Stimulated activated memory B cell treated with anti-CD40 and anti-IgM and Interleukin-4, amounts not matched to agents 10 μg/mL and 1 μg/mL and 100 μg/mL, for 72 hours (primary cell): ENCODE measurements at regions not wholly inside any gene's neighbourhood (a gene's known extent, or its start where the extent isn't known, plus 50 kb on each side); places are given as distances from the start of the nearest gene placed in this dataset.
A peak's percentile ranks its signal among the peaks of the same experiment; 100 is the strongest.

Experiments used
- ATAC-seq: fragments of 150-1000 bp; cut with Tn5 transposase; 2 replicates; pipeline ENCODE4 v1.10.0; 2021
- H3K27ac Mint-ChIP-seq: one replicate; pipeline ENCODE4 v1.8.0; 2022; ENCODE audit warnings: mild to moderate bottlenecking, mixed read lengths
- H3K27me3 Mint-ChIP-seq: one replicate; pipeline ENCODE4 v1.8.0; 2022; ENCODE audit warnings: mixed read lengths
- H3K36me3 Mint-ChIP-seq: one replicate; pipeline ENCODE4 v1.8.0; 2022; ENCODE audit warnings: mixed read lengths
- H3K4me1 Mint-ChIP-seq: one replicate; pipeline ENCODE4 v1.8.0; 2022; ENCODE audit warnings: mixed read lengths
- H3K4me3 Mint-ChIP-seq: one replicate; pipeline ENCODE4 v1.8.0; 2022; ENCODE audit warnings: mild to moderate bottlenecking, moderate library complexity, mixed read lengths
- H3K9me3 Mint-ChIP-seq: one replicate; pipeline ENCODE4 v1.8.0; 2022; ENCODE audit warnings: mixed read lengths

DNA sequence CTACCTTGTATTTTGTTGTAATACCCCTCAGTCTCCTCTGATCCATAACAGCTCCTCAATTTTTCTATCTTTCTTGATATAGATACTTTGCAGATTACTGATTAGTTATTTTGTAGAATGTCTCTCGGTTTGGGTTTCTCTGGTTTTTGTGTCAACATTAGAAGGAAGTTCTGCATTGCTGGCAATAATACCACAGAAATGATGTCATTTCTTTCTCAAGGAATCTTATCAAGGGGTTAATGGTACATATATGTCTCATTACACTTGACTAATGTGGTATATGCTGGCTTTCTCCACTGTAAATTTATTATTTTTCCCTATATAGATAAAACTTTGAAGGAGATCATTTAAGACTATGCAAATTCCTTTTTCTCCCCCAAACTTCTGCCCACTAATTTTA is 183.6 kb upstream of the DKK2 start:
- Mint-ChIP-seq H3K4me1 (no peaks in the 10 kb centered on the region), H3K27me3 (no peaks in the 10 kb centered on the region), H3K36me3 (no peaks in the 10 kb centered on the region), H3K4me3 (no peak overlapping the region), H3K27ac (no peak overlapping the region), H3K9me3 (no peaks in the 10 kb centered on the region)
- no peak for ATAC-seq

DNA sequence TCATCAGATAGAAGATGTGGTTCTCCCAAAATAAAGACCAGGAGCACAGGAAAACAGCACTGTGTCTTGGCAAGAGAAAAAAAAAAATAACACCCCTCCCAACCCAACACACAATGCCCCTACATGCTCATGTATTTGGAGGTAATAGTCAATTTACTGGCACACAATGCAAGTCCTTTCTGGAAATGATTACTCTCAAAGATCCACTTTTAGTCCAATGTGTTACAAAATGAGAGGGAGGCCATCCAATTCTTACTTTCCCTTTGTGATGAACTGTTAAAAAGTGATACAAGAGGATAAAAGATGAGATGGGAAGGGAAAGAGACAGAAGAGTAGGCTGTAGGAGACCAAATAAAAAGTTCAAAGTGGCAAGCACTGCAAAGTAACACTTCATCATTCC is 180.3 kb upstream of the DKK2 start:
- no peak for ATAC-seq
- no peaks in the 10 kb centered on the region for H3K27me3 Mint-ChIP-seq
- no peaks in the 10 kb centered on the region for H3K36me3 Mint-ChIP-seq
- H3K4me1 Mint-ChIP-seq: no peaks in the 10 kb centered on the region
- no peak overlapping the region for H3K4me3 Mint-ChIP-seq
- H3K9me3 Mint-ChIP-seq: no peaks in the 10 kb centered on the region
- no peak overlapping the region for H3K27ac Mint-ChIP-seq

DNA sequence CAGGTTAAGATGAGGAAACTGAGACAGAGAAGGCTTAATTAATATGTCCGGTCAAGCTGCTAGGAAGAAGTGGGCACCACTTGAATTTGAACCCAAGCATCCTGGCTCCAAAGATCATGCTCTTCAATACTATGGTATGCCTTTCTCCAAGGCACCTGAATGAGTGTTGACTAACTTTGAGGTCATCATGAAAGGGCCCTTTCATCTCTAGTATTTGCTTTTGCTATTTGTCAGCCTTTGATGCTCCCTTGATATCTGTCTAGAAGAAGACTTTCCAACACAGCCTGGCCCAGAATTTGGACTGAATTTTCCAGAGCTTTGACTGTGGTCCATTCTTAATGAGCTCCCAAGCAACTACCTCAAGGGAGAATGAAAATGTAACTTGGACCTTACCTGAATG is 179.1 kb upstream of the DKK2 start:
- Mint-ChIP-seq H3K9me3 (no peaks in the 10 kb centered on the region), H3K4me3 (no peak overlapping the region), H3K36me3 (no peaks in the 10 kb centered on the region), H3K4me1 (no peaks in the 10 kb centered on the region), H3K27me3 (no peaks in the 10 kb centered on the region), H3K27ac (no peak overlapping the region)
- no peak for ATAC-seq

DNA sequence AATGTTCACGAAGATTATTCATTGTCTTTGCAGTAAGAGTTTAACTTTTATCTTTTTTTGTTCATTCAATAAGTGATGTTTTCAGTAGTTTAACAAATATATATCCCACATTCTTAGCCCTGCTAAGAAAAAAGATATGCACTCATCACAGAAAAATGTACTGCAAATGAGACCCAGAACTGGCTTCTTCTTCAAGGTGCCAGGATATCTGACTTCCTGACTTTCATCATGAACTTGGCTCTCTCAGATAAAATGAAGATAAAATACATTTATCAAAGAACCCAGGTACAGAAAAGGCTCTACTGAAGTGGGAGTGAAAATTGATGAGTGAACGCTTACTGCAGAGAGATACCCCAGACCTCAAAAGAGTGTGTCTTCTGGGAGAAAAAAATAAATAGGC is 177.8 kb upstream of the DKK2 start:
- ATAC-seq: no peak
- Mint-ChIP-seq H3K4me1 (no peaks in the 10 kb centered on the region), H3K9me3 (no peaks in the 10 kb centered on the region), H3K4me3 (no peak overlapping the region), H3K27me3 (no peaks in the 10 kb centered on the region), H3K27ac (no peak overlapping the region), H3K36me3 (no peaks in the 10 kb centered on the region)

DNA sequence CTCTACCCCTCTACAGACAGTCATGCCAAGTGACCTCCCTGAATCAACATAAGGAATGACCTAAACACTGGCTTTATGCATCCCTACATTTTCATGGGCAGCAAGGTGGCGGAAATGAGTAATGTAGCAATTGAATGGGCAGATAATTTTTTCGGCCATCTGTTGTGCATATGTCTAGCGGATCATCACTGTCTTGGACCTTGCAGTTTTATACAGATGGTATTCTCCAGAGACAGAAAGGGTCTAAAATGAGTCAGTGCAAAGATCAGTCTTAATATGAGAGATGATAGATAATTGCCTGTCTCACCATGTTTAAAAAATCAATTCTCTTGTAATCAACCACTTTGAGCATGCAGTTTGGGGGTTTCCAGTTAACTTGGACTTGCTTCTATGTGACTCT is 177.3 kb upstream of the DKK2 start:
- no peak for ATAC-seq
- Mint-ChIP-seq H3K27ac (no peak overlapping the region), H3K9me3 (no peaks in the 10 kb centered on the region), H3K4me1 (no peaks in the 10 kb centered on the region), H3K4me3 (no peak overlapping the region), H3K36me3 (no peaks in the 10 kb centered on the region), H3K27me3 (no peaks in the 10 kb centered on the region)

DNA sequence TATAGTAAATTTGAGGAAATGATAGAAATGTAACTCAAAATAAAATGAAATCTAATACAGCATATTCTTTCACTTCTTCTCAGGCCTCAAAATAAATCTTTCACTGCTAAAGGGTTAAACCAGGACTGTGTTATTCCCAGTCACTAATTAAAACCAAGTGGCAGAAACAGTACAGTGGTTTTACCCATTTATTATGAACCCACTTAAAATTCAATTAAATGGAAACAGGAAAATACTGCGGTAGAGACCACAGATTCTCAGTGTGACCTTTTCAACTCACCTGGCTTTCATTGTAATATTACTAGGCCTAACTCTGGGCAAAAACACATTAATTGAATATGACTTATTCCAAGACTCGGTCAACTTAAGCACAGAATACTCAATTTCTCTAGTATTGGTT is 176.5 kb upstream of the DKK2 start:
- no peaks in the 10 kb centered on the region for H3K9me3 Mint-ChIP-seq
- H3K4me1 Mint-ChIP-seq: no peaks in the 10 kb centered on the region
- no peak overlapping the region for H3K27ac Mint-ChIP-seq
- no peaks in the 10 kb centered on the region for H3K27me3 Mint-ChIP-seq
- no peak for ATAC-seq
- no peaks in the 10 kb centered on the region for H3K36me3 Mint-ChIP-seq
- no peak overlapping the region for H3K4me3 Mint-ChIP-seq

DNA sequence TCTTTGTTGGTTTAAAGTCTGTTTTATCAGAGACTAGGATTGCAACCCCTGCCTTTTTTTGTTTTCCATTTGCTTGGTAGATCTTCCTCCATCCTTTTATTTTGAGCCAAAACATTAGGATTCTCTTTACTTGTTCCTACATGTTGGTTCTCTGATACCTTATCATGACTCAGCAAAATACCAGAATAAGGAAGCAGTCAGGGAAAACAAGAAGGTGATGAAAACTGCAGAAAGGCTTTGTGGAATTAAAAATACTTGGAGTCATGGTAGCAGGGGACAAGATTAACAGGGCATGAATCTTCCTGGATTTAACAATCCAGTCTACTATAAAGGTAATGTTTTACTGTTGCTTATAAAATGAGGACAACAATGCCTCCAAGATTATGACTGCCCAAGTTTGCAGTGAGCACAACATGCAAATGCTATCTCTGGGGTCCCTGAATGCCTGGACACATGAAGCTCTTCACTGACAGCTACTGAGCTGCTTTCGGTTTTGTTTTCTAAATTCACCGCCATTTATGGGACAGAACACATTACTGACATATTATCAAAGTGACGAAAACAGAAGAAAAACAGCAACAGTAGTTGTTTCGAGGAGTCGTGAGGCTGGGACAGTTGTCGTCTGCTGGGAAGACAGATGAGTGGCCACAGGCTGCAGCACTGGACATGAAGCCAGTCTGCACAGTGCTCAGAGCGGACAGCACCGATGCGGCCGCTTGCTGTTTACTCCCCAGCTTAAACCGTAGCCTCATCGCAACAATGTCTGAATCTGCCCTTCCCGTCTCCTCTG is 174.5 kb upstream of the DKK2 start:
- Mint-ChIP-seq H3K27ac (no peak overlapping the region), H3K4me1 (no peaks in the 10 kb centered on the region), H3K27me3 (no peaks in the 10 kb centered on the region), H3K36me3 (no peaks in the 10 kb centered on the region), H3K9me3 (no peaks in the 10 kb centered on the region), H3K4me3 (no peak overlapping the region)
- no peak for ATAC-seq

DNA sequence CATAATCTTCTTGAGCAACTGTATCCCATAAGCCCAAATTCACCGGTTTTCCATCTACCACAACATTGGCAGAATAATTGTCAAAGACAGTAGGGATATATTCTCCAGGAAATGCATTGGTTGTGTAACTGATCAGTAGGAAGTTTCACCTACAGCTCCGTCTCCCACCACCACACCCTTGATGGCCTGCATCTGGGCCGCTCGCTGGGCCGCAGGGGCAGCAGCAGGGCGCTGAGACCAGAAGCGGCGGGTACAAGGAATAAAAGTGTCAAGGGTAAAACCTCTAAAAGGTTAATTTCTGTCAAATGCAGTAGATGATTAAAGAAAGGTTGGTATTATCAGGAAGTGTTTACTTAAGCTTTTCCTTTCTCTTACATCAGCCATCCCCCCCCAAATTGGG is 167.6 kb upstream of the DKK2 start:
- no peaks in the 10 kb centered on the region for H3K27me3 Mint-ChIP-seq
- ATAC-seq: no peak
- no peaks in the 10 kb centered on the region for H3K4me1 Mint-ChIP-seq
- no peak overlapping the region for H3K27ac Mint-ChIP-seq
- H3K4me3 Mint-ChIP-seq: no peak overlapping the region
- H3K9me3 Mint-ChIP-seq: no peaks in the 10 kb centered on the region
- no peaks in the 10 kb centered on the region for H3K36me3 Mint-ChIP-seq

DNA sequence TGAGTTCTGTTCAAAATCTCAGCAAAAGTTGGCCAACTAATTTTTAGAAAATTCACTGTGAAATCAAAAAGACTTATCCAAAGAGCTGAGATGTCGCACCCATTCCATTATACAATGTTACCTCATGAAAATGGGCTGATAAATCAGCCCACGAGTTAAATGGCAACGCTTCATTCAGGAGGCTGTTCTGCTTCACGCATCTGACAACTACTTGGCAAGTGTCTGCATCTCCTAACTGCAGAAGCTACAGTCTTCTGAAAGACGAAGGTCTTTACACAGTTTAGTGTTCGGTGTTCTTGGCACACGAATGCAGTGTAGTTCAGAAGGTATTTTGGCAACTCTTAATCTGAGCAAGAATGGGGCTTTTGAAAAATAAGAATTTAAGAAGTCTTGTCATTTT is 166.6 kb upstream of the DKK2 start:
- Mint-ChIP-seq H3K27ac (no peak overlapping the region), H3K36me3 (no peaks in the 10 kb centered on the region), H3K27me3 (no peaks in the 10 kb centered on the region)

DNA sequence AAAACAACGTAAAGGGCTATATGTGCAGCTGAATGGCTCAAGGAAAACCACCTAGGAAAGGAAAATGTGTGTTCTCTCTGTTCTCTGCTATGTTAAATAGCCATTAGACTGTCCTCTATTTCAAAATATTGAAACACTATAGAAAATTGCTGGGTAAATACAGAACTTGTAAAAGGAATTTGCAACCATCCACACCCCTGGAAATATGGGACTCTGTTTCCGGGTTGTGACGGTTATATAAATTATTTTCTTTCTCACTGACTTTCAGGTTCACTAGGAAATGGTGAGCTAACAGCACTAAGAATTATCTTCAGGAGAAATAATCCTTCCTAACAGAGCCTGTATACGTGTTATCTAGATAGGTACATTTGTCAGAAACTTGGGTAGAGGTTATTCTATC is 161.0 kb upstream of the DKK2 start:
- Mint-ChIP-seq H3K27me3 (no peaks in the 10 kb centered on the region), H3K9me3 (no peaks in the 10 kb centered on the region), H3K36me3 (no peaks in the 10 kb centered on the region), H3K27ac (no peak overlapping the region), H3K4me3 (no peak overlapping the region), H3K4me1 (no peaks in the 10 kb centered on the region)
- ATAC-seq: no peak

More for the DNA sequence above, 166.6 kb upstream of the DKK2 start:
- Mint-ChIP-seq H3K4me1 (no peaks in the 10 kb centered on the region), H3K4me3 (no peak overlapping the region), H3K9me3 (no peaks in the 10 kb centered on the region)
- ATAC-seq: no peak

DNA sequence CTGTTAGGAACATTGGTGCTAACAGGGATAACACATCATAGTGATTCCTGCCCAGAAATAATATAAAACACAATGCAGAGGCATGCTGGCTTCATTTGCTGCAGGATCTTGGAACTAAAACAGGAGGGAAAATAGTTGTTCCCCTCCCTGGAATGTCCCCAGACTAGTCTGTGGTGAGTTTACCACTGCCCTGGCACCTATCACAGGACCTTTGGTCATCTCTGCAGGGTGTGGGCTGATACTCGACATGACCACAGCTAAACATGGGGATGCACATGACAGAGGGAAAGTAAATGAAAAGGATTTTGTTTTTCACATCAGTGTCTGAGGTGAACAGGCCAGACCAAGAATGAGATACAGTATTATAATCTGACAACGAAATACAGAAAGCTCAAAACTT is 160.2 kb upstream of the DKK2 start:
- Mint-ChIP-seq H3K9me3 (no peaks in the 10 kb centered on the region), H3K4me3 (no peak overlapping the region), H3K27ac (no peak overlapping the region), H3K36me3 (no peaks in the 10 kb centered on the region), H3K4me1 (no peaks in the 10 kb centered on the region), H3K27me3 (no peaks in the 10 kb centered on the region)
- no peak for ATAC-seq

DNA sequence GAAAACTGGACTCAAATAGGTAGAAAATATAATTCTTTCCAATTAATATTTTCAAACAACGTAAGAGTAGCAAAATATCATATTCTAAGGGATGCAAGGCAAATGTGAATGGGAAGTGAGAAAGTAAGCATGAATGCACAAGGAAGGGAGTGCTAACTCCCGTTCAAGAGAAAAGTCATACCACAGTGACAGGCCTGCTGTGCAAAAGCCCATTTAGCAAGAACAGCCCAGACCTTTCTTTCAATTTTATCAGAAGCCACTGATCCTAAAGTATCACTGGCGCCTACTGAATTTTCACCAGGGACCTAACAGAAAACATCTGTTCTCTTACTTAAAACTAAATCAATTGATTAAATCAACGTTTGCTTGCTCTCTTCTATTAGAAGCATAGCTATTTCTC is 157.9 kb upstream of the DKK2 start:
- H3K4me3 Mint-ChIP-seq: no peak overlapping the region
- no peaks in the 10 kb centered on the region for H3K27me3 Mint-ChIP-seq
- no peak for ATAC-seq
- no peaks in the 10 kb centered on the region for H3K9me3 Mint-ChIP-seq
- no peaks in the 10 kb centered on the region for H3K36me3 Mint-ChIP-seq
- no peak overlapping the region for H3K27ac Mint-ChIP-seq
- no peaks in the 10 kb centered on the region for H3K4me1 Mint-ChIP-seq

DNA sequence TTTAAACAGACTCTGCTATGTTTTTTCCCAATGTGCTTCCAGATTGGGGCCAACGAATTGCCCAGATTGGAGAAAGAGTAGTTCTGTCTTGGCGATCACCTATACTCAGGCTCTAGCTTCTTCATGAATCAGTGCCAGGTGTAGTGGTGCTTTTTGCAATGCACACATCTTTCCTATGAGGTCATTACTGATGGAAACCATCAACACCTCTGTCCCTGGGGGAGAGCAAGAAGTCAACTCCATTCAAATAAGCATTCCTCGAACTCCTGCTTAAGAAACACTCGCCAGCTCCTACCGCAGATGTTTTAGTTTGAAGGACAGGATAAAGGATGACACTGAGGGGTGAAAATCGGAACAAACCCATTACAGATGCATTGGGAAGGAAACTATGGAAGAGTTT is 156.5 kb upstream of the DKK2 start:
- H3K27ac Mint-ChIP-seq: no peak overlapping the region
- H3K4me3 Mint-ChIP-seq: no peak overlapping the region
- H3K4me1 Mint-ChIP-seq: no peaks in the 10 kb centered on the region
- ATAC-seq: no peak
- no peaks in the 10 kb centered on the region for H3K27me3 Mint-ChIP-seq
- no peaks in the 10 kb centered on the region for H3K36me3 Mint-ChIP-seq
- H3K9me3 Mint-ChIP-seq: no peaks in the 10 kb centered on the region

DNA sequence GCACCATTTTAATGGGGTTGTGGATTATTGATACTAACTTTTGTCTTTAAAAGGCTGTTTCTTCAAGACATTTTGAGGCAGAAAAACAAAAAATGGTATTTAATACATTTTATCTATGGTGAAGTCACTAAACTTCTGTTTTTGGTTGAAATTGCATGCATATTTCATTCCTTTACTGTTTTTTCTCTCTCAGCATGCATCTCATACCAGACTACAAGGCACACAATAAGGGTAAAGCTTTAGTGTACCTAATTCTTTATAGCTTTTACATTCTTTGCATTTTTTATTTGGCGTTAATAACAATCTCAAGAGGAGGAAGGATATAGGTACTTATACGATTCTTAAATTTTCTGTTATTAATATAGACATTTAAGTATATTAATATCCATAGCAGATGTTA is 151.0 kb upstream of the DKK2 start:
- Mint-ChIP-seq H3K27me3 (no peaks in the 10 kb centered on the region), H3K9me3 (no peaks in the 10 kb centered on the region), H3K27ac (no peak overlapping the region), H3K4me1 (no peaks in the 10 kb centered on the region), H3K4me3 (no peak overlapping the region), H3K36me3 (no peaks in the 10 kb centered on the region)
- no peak for ATAC-seq

DNA sequence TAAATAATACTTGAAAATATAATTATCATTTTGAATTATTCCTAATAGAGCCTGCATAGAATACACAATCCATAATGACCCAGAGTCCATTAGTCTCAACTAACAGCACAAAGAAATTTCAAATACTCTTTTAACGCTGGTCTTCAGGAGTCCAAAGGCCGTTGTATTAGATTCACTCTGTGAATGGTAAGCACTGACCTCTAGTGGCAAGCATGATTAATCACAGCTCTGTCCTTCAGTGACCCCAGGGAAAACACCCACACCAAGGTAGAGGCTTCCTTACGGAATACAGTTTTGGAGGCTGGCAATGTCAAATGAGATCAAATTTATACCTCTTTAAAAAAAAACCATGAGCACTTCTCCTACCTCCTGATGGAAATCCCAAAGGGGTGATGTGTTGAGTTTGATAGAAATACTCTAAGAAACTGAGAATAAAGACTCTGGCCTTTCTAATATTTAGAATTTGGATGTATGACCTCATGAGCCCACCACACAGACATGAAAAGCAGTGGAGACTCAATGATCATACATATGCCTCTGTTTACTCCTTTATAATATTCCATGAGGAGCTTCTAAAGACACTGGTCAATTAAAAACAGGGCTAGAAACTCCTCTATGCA is 147.2 kb upstream of the DKK2 start:
- H3K4me3 Mint-ChIP-seq: no peak overlapping the region
- H3K9me3 Mint-ChIP-seq: no peaks in the 10 kb centered on the region
- H3K4me1 Mint-ChIP-seq: no peaks in the 10 kb centered on the region
- ATAC-seq: peak; percentile 59
- no peaks in the 10 kb centered on the region for H3K36me3 Mint-ChIP-seq
- H3K27ac Mint-ChIP-seq: no peak overlapping the region
- no peaks in the 10 kb centered on the region for H3K27me3 Mint-ChIP-seq

DNA sequence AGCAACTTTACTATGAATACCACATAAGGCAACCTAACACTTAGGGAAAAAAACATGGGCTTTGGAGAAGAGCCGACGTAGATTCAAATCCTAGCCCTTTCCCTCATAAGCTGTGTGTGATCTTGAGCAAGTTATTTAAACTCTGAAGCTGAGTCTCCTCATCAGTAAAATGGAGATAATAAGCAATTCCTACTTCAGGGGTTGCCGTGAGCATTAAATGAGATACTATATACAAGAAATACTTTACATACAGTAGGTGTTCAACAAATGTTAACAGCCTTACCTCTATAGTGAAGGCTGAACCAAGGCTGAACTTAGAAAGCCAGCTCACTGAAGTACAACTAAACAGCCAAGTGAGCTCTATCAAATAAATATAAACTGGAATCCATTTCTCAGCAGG is 146.2 kb upstream of the DKK2 start:
- Mint-ChIP-seq H3K27ac (no peak overlapping the region), H3K27me3 (no peaks in the 10 kb centered on the region), H3K4me3 (no peak overlapping the region), H3K4me1 (no peaks in the 10 kb centered on the region), H3K36me3 (no peaks in the 10 kb centered on the region), H3K9me3 (no peaks in the 10 kb centered on the region)
- ATAC-seq: no peak
